ENCODE measurements at regions not wholly inside any gene's neighbourhood (a gene's known extent, or its start where the extent isn't known, plus 50 kb on each side); places are given as distances from the start of the nearest gene placed in this dataset.

DNA sequence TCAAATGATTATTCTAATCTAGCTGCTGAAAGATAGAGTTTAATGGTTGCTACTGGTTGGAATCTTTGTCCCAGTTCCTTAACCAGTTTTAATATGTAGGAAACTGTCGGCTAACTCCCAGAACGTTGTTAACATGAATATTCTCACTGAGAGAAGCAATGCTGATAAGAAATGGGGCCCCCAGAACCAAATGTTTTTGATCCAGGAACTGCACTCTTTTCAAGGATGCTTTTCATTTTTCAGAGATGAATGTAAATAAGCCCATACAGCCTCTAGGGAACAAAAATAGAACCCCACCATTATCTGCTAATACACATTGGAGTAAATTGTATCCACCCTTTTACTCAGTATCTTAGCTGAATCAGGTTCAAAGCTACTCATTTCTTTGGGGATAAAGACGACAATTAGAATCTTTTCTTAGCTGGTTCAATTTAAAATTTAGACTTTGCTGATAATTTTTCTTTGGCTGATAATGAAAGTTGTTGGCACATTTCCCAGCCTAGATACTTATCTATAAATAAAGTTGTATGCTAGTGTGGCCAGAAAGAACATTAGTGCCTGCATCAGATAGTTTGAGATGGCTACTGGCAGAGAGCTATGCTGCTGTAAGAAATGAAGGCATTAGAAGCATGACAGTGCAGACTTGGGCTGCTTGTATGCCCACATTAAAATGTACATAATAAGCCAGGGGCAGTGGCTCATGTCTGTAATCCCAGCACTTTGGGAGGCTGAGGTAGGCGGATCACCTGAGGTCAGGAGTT is 323.3 kb upstream of the PDGFD start:
- TF ChIP-seq, protein P1, sequence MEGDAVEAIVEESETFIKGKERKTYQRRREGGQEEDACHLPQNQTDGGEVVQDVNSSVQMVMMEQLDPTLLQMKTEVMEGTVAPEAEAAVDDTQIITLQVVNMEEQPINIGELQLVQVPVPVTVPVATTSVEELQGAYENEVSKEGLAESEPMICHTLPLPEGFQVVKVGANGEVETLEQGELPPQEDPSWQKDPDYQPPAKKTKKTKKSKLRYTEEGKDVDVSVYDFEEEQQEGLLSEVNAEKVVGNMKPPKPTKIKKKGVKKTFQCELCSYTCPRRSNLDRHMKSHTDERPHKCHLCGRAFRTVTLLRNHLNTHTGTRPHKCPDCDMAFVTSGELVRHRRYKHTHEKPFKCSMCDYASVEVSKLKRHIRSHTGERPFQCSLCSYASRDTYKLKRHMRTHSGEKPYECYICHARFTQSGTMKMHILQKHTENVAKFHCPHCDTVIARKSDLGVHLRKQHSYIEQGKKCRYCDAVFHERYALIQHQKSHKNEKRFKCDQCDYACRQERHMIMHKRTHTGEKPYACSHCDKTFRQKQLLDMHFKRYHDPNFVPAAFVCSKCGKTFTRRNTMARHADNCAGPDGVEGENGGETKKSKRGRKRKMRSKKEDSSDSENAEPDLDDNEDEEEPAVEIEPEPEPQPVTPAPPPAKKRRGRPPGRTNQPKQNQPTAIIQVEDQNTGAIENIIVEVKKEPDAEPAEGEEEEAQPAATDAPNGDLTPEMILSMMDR (IDR thresholded peaks at IDR 0.05; ENCODE audit: borderline replicate concordance, extremely low read depth, insufficient read depth): no peak
- peaks cover 0 to 8% (median 0%) of the 10 kb centered on the region in 3 donors for H3K9me3 ChIP-seq (ENCODE audit: control insufficient read depth in 2 of 3, insufficient read depth in 1 of 3, low read length in 3 of 3)
- H3K36me3 ChIP-seq (ENCODE audit: control insufficient read depth in 2 of 3, insufficient read depth in 3 of 3, low read length in 3 of 3): no peaks in the 10 kb centered on the region
- no peak overlapping the region for H3K9ac ChIP-seq (ENCODE audit: low read length in 3 of 3)
- H3K4me1 ChIP-seq (ENCODE audit: control insufficient read depth in 2 of 3, insufficient read depth in 2 of 3, low read depth in 1 of 3, low read length in 3 of 3): no peaks in the 10 kb centered on the region
- DNase-seq (no peak), FAIRE-seq (no peak)
- intact Hi-C loops (cut with DNase I): no loop called here
- H3K4me3 ChIP-seq (ENCODE audit: low read length in 3 of 3): no peak overlapping the region
- no peaks in the 10 kb centered on the region for H3K27me3 ChIP-seq (ENCODE audit: control insufficient read depth, insufficient read depth, low read length)
- H3K27ac ChIP-seq (ENCODE audit: low read depth in 2 of 2, low read length in 2 of 2): no peak overlapping the region

DNA sequence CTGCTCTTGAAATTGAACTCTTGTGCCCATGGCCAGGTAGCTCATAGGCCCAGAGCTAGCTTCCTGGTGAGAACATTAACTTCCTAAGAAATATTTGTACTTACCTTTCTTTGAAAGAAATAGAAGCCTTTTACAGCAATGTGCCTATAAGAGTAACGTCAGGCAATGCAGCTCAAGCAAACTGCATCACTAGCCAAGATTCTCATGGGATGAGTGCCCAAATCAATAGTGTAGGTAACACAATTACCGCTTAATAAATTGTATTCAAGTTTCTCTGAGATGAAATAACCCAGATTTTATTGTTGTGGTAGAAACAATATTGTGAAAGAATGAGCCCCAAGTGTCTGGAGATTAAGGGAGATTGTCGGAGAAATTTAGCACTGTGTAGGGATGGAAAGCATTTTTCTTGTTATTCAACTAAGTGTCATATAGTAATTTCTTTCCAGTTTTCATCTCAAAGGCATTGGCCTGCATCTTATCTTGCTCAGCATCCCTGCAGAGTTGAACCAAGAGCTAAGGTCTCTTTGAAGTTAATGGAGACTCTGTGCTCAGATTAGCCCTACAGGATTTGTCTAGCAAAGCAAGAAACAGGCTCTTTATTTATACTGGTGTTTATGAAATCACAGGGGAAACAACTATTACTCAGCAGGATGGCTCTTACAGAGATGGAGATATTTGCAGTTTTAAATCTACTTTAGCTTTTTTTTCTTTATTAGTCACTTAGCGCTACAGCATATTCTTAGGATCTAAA is 321.0 kb upstream of the PDGFD start:
- peaks cover 0 to 3% (median 0%) of the 10 kb centered on the region in 3 donors for H3K9me3 ChIP-seq (ENCODE audit: control insufficient read depth in 2 of 3, insufficient read depth in 1 of 3, low read length in 3 of 3)
- FAIRE-seq (no peak), DNase-seq (no peak)
- intact Hi-C loops (cut with DNase I): no loop called here
- no peak overlapping the region for H3K9ac ChIP-seq (ENCODE audit: low read length in 3 of 3)
- no peak overlapping the region for H3K27ac ChIP-seq (ENCODE audit: low read depth in 2 of 2, low read length in 2 of 2)
- no peaks in the 10 kb centered on the region for H3K4me1 ChIP-seq (ENCODE audit: control insufficient read depth in 2 of 3, insufficient read depth in 2 of 3, low read depth in 1 of 3, low read length in 3 of 3)
- no peaks in the 10 kb centered on the region for H3K36me3 ChIP-seq (ENCODE audit: control insufficient read depth in 2 of 3, insufficient read depth in 3 of 3, low read length in 3 of 3)
- H3K4me3 ChIP-seq (ENCODE audit: low read length in 3 of 3): no peak overlapping the region
- no peaks in the 10 kb centered on the region for H3K27me3 ChIP-seq (ENCODE audit: control insufficient read depth, insufficient read depth, low read length)
- TF ChIP-seq, protein P1 (IDR thresholded peaks at IDR 0.05; ENCODE audit: borderline replicate concordance, extremely low read depth, insufficient read depth): no peak

GRCh38 chr11:104476898-104477297 is 313.0 kb upstream of the PDGFD start:
- no peaks in the 10 kb centered on the region for H3K27me3 ChIP-seq (ENCODE audit: control insufficient read depth, insufficient read depth, low read length)
- DNase-seq: no peak
- no peaks in the 10 kb centered on the region for H3K36me3 ChIP-seq (ENCODE audit: control insufficient read depth in 2 of 3, insufficient read depth in 3 of 3, low read length in 3 of 3)
- intact Hi-C loops (cut with DNase I): no loop called here
- TF ChIP-seq, protein P1 (IDR thresholded peaks at IDR 0.05; ENCODE audit: borderline replicate concordance, extremely low read depth, insufficient read depth): no peak
- FAIRE-seq: no peak
- no peaks in the 10 kb centered on the region for H3K9me3 ChIP-seq (ENCODE audit: control insufficient read depth in 2 of 3, insufficient read depth in 1 of 3, low read length in 3 of 3)
- no peaks in the 10 kb centered on the region for H3K4me1 ChIP-seq (ENCODE audit: control insufficient read depth in 2 of 3, insufficient read depth in 2 of 3, low read depth in 1 of 3, low read length in 3 of 3)
- no peak overlapping the region for H3K4me3 ChIP-seq (ENCODE audit: low read length in 3 of 3)
- no peak overlapping the region for H3K27ac ChIP-seq (ENCODE audit: low read depth in 2 of 2, low read length in 2 of 2)
- no peak overlapping the region for H3K9ac ChIP-seq (ENCODE audit: low read length in 3 of 3)

All from kidney (tissue), 13 donors.